ENCODE measurements at regions not wholly inside any gene's neighbourhood (a gene's known extent, or its start where the extent isn't known, plus 50 kb on each side); places are given as distances from the start of the nearest gene placed in this dataset.

DNA sequence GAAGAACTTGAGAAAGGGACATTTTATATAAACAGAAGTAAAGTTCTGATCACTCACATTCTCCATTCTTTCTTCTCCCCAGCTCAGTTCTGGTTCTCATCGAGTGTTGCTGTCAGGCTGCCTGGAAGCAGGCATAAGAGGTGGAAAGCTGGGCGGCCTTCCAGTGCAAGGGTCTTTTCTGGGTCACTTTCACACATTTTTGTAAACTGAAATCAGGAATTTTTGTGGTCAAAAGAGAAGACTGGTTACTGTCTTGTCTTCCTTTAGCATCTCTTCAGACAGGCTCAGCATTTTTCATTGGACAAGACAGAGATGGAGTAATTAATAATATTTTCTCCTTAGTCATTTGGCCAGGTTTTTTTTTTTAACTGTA is 93.7 kb downstream of the CTH start:
- no peak for TF ChIP-seq POLR2A (IDR thresholded peaks at IDR 0.05)
- TF ChIP-seq, protein P1, sequence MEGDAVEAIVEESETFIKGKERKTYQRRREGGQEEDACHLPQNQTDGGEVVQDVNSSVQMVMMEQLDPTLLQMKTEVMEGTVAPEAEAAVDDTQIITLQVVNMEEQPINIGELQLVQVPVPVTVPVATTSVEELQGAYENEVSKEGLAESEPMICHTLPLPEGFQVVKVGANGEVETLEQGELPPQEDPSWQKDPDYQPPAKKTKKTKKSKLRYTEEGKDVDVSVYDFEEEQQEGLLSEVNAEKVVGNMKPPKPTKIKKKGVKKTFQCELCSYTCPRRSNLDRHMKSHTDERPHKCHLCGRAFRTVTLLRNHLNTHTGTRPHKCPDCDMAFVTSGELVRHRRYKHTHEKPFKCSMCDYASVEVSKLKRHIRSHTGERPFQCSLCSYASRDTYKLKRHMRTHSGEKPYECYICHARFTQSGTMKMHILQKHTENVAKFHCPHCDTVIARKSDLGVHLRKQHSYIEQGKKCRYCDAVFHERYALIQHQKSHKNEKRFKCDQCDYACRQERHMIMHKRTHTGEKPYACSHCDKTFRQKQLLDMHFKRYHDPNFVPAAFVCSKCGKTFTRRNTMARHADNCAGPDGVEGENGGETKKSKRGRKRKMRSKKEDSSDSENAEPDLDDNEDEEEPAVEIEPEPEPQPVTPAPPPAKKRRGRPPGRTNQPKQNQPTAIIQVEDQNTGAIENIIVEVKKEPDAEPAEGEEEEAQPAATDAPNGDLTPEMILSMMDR (IDR thresholded peaks at IDR 0.05) = no peak
